ENCODE measurements at regions not wholly inside any gene's neighbourhood (a gene's known extent, or its start where the extent isn't known, plus 50 kb on each side); places are given as distances from the start of the nearest gene placed in this dataset.

- Histone ChIP-seq H3K4me1 (ENCODE audit: insufficient read depth, low read length) (no peaks in the 10 kb centered on the region), H3K27ac (ENCODE audit: extremely low read length, insufficient read depth, low read length) (no peak overlapping the region), H3K4me3 (replicated peaks in 1 of 3; ENCODE audit: insufficient read depth in 1 of 3, low read depth in 2 of 3, low read length in 3 of 3) (no peak overlapping the region), H3K9ac (ENCODE audit: insufficient read depth, low read depth, low read length) (no peak overlapping the region), H4K20me1 (ENCODE audit: insufficient read depth, low read length) (no peaks in the 10 kb centered on the region), H3K4me2 (ENCODE audit: low read depth, low read length) (no peak overlapping the region), H3K9me3 (ENCODE audit: low read length) (no peaks in the 10 kb centered on the region), H2AFZ (ENCODE audit: low read length) (no peak overlapping the region), H3K36me3 (replicated peaks in 1 of 2; ENCODE audit: control insufficient read depth in 1 of 2, insufficient read depth in 2 of 2, low read length in 2 of 2) (no peaks in the 10 kb centered on the region), H3K79me2 (ENCODE audit: insufficient read depth, low read length) (no peaks in the 10 kb centered on the region), H3K27me3 (ENCODE audit: control insufficient read depth in 1 of 2, insufficient read depth in 2 of 2, low read length in 2 of 2) (peaks cover 0 to 5% of the 10 kb centered on the region in 2 experiments; a peak in 2 of 5 replicates)
- FAIRE-seq (no peak), ATAC-seq (no peak), DNase-seq (ENCODE audit: low spot score) (no peak)
- no TSS peak for BruUV-seq (replicated peaks)
- ChIA-PET CTCF (ENCODE audit: low intra/inter-chr PET ratio, low total read pairs) (no interaction called here), POLR2A (no interaction called here)
- TF ChIP-seq ZNF281 (CRISPR knock-in tag; IDR thresholded peaks at IDR 0.05; ENCODE audit: borderline replicate concordance) (no peak), FOXK1 (CRISPR knock-in tag; IDR thresholded peaks at IDR 0.05; ENCODE audit: borderline replicate concordance, low read depth) (no peak)
- in situ Hi-C loops (cut with HindIII; ENCODE audit: extremely low pct_ligation_motif_present, low pct_unique_long_range_greater_than_20kb) (loop anchor here (25.0 kb wide), 1 partner anchor 353 kb away; no protein-coding TSS in a partner anchor), intact Hi-C loops (cut with micrococcal nuclease; ENCODE audit: unreplicated experiment) (no loop called here)
- WGBS (ENCODE audit: low lambda C conversion rate), result 88% methylated on average over 1 of the region's 11 CpGs
Measured at GRCh38 chr1:50358962-50359361, 64.3 kb downstream of the DMRTA2 start.

GRCh38 chr1:50357186-50357585 is 66.1 kb downstream of the DMRTA2 start:
- TF ChIP-seq ATRX (CRISPR knock-in tag; IDR thresholded peaks at IDR 0.05; ENCODE audit: borderline replicate concordance), result no peak
- peak; percentile 49; the same call in 1 of the 2 replicates for TF ChIP-seq CEBPG (CRISPR knock-in tag; IDR thresholded peaks at IDR 0.05)
- no peak for TF ChIP-seq ERF (CRISPR knock-in tag; IDR thresholded peaks at IDR 0.05)
- peak; percentile 83; the same call in 1 of the 2 replicates for TF ChIP-seq CEBPB (IDR thresholded peaks at IDR 0.05; ENCODE audit: borderline replicate concordance, low read depth, low read length)
- no peak for TF ChIP-seq ZFP62 (CRISPR knock-in tag; IDR thresholded peaks at IDR 0.05)
- TF ChIP-seq XBP1 (CRISPR knock-in tag; IDR thresholded peaks at IDR 0.05), result no peak
- no peaks in the 10 kb centered on the region for H3K36me3 ChIP-seq (replicated peaks in 1 of 2; ENCODE audit: control insufficient read depth in 1 of 2, insufficient read depth in 2 of 2, low read length in 2 of 2)
- BruUV-seq (replicated peaks), result no TSS peak
- intact Hi-C loops (cut with micrococcal nuclease; ENCODE audit: unreplicated experiment), result no loop called here
- FAIRE-seq, result no peak
- 27% methylated on average over 3 of the region's 6 CpGs for WGBS (ENCODE audit: low lambda C conversion rate)
- H3K4me1 ChIP-seq (ENCODE audit: insufficient read depth, low read length), result no peaks in the 10 kb centered on the region
- H3K4me3 ChIP-seq (replicated peaks in 1 of 3; ENCODE audit: insufficient read depth in 1 of 3, low read depth in 2 of 3, low read length in 3 of 3), result no peak overlapping the region
- H3K79me2 ChIP-seq (ENCODE audit: insufficient read depth, low read length), result no peaks in the 10 kb centered on the region
- H3K27ac ChIP-seq (ENCODE audit: extremely low read length, insufficient read depth, low read length), result no peak overlapping the region
- DNase-seq (ENCODE audit: low spot score), result no peak
- H2AFZ ChIP-seq (ENCODE audit: low read length), result no peak overlapping the region
- H3K4me2 ChIP-seq (ENCODE audit: low read depth, low read length), result no peak overlapping the region
- ChIA-PET CTCF (ENCODE audit: low intra/inter-chr PET ratio, low total read pairs) (no interaction called here), POLR2A (no interaction called here)
- in situ Hi-C loops (cut with HindIII; ENCODE audit: extremely low pct_ligation_motif_present, low pct_unique_long_range_greater_than_20kb), result loop anchor here (25.0 kb wide), 1 partner anchor 355 kb away; no protein-coding TSS in a partner anchor
- peak; percentile 38 for ATAC-seq
- peaks cover 0 to 5% of the 10 kb centered on the region in 2 experiments; a peak in 2 of 5 replicates for H3K27me3 ChIP-seq (ENCODE audit: control insufficient read depth in 1 of 2, insufficient read depth in 2 of 2, low read length in 2 of 2)
- no peaks in the 10 kb centered on the region for H3K9me3 ChIP-seq (ENCODE audit: low read length)
- H4K20me1 ChIP-seq (ENCODE audit: insufficient read depth, low read length), result no peaks in the 10 kb centered on the region
- no peak overlapping the region for H3K9ac ChIP-seq (ENCODE audit: insufficient read depth, low read depth, low read length)
